VCaP (cell line): ENCODE measurements at regions not wholly inside any gene's neighbourhood (a gene's known extent, or its start where the extent isn't known, plus 50 kb on each side); places are given as distances from the start of the nearest gene placed in this dataset.

ENCODE experiments used
- H3K27ac ChIP-seq: fragments of 450-650 bp; 2 replicates; pipeline ENCODE4 v1.5.1; 2017
- CTCF ChIP-seq: fragments of 450-650 bp; conservative IDR thresholded peaks from 2 replicates; pipeline ENCODE4 v1.5.1; 2017; ENCODE audit warnings: mild to moderate bottlenecking, moderate library complexity

- no peak overlapping the region for H3K27ac ChIP-seq
- TF ChIP-seq CTCF, result no peak
Measured at GRCh38 chr6:165871571-165871970, 208.5 kb upstream of the PDE10A start.

GRCh38 chr6:165869526-165869925 lies 206.5 kb upstream of the PDE10A start:
- H3K27ac ChIP-seq, result no peak overlapping the region
- TF ChIP-seq CTCF, result no peak

GRCh38 chr6:165864925-165865324 lies 201.9 kb upstream of the PDE10A start:
- no peak for TF ChIP-seq CTCF
- no peak overlapping the region for H3K27ac ChIP-seq

- no peak for TF ChIP-seq CTCF
- no peak overlapping the region for H3K27ac ChIP-seq
Measured at GRCh38 chr6:165864218-165864617, 201.2 kb upstream of the PDE10A start.

- no peak for TF ChIP-seq CTCF
- no peak overlapping the region for H3K27ac ChIP-seq
Measured at GRCh38 chr6:165863801-165864200, 200.8 kb upstream of the PDE10A start.

- no peak overlapping the region for H3K27ac ChIP-seq
- no peak for TF ChIP-seq CTCF
Measured at GRCh38 chr6:165862813-165863212, 199.8 kb upstream of the PDE10A start.

- no peak overlapping the region for H3K27ac ChIP-seq
- TF ChIP-seq CTCF, result no peak
Measured at GRCh38 chr6:165861226-165861625, 198.2 kb upstream of the PDE10A start.

- no peak overlapping the region for H3K27ac ChIP-seq
- TF ChIP-seq CTCF, result peak; percentile 56
Measured at GRCh38 chr6:165858586-165858985, 195.5 kb upstream of the PDE10A start.
